Right lobe of liver (tissue), 6 donors: ENCODE measurements at regions not wholly inside any gene's neighbourhood (a gene's known extent, or its start where the extent isn't known, plus 50 kb on each side); places are given as distances from the start of the nearest gene placed in this dataset.

Experiments
- ATAC-seq, 4 donors: fragments of 200-7000 bp; cut with Tn5 transposase; one replicate each; pipeline ENCODE4 v1.9.1; 2020; ENCODE audit warnings: mild to moderate bottlenecking in 4 of 4, moderate library complexity in 4 of 4
- DNase-seq, 3 donors: peaks; one replicate each; pipeline ENCODE4 v3.0.0-alpha.2; 2020
- H3K27ac ChIP-seq, 3 donors: fragments of 200-600 bp; one replicate each; pipeline ENCODE4 v1.8.0; 2022
- H3K27me3 ChIP-seq, 2 donors: fragments of 200-600 bp; one replicate each; pipeline ENCODE4 v1.8.0; 2022
- H3K36me3 ChIP-seq, 4 donors: fragments of 200-600 bp; sonication (generic) in 1 of 4; one replicate each; pipeline versions ENCODE4 v1.5.1 to v1.8.0; 2017 to 2022; ENCODE audit warnings: control low read depth in 1 of 4
- H3K4me1 ChIP-seq, 4 donors: fragments of 200-600 bp; sonication (generic) in 1 of 4; one replicate each; pipeline versions ENCODE4 v1.5.1 to v1.8.0; 2017 to 2022; ENCODE audit warnings: control low read depth in 1 of 4
- H3K4me3 ChIP-seq, 3 donors: fragments of 200-600 bp; one replicate each; pipeline ENCODE4 v1.8.0; 2022
- H3K9me3 ChIP-seq, 4 donors: fragments of 200-600 bp; sonication (generic) in 1 of 4; one replicate each; pipeline versions ENCODE4 v1.5.1 to v1.8.0; 2017 to 2022; ENCODE audit warnings: control low read depth in 1 of 4
- POLR2A ChIP-seq: fragments of 450-650 bp; IDR thresholded peaks from one replicate; pipeline ENCODE4 v1.6.1; 2017; ENCODE audit warnings: antibody characterized with exemption, mild to moderate bottlenecking
- WGBS: methylation state at CpG from one replicate; pipeline ENCODE4 v1.1.6; 2018; ENCODE audit warnings: low coverage, low lambda C conversion rate; ENCODE audit not compliant: insufficient coverage; ENCODE audit errors: missing lambda C conversion rate; 5-methylcytosine and 5-hydroxymethylcytosine counted together
- intact Hi-C, 2 donors: fragments of 100-400 bp; cut with DNase I; formaldehyde crosslinking; loops; one replicate each; pipeline versions ENCODE4 v1.11.2 to v1.14.1; 2022
- TF ChIP-seq, protein P1 (sequence below), 4 donors: fragments of 200-600 bp in 3 of 4; fragments of 450-650 bp in 1 of 4; IDR thresholded peaks; one replicate each; pipeline versions ENCODE4 v1.5.1 to v1.8.0; 2016 to 2022; ENCODE audit warnings: antibody characterized with exemption in 4 of 4, mild to moderate bottlenecking in 2 of 4
- donor health status: DM: no; HTN: yes; CAD: no.
- donor health status: DM: no; HTN: no; CAD: no.
- donor health status: DM: no; HTN: no; CAD: no.
- donor health status: DM: no; HTN: yes; CAD: no.
- donor health status: DM: no; HTN: yes; CAD: no.

DNA sequence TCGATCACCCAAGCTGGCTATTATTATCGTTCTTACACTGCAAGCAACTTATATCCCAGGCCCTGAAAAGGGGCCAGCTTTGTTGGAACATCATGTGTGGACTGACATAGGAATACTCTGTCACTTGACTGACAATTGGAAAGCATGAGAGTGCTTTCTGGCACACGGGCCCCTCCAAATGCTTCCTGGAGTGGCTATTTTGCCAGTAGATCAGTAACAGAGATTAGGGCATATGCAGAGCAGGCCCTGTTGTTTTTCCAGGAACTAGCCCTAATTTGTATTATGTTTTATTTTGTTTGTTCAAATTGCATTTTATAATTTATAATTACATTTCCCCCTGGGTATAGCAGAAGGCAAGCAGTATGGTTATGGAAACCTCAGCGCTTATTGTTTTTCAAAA lies 170.1 kb upstream of the FRMD6 start:
- TF ChIP-seq, protein P1, sequence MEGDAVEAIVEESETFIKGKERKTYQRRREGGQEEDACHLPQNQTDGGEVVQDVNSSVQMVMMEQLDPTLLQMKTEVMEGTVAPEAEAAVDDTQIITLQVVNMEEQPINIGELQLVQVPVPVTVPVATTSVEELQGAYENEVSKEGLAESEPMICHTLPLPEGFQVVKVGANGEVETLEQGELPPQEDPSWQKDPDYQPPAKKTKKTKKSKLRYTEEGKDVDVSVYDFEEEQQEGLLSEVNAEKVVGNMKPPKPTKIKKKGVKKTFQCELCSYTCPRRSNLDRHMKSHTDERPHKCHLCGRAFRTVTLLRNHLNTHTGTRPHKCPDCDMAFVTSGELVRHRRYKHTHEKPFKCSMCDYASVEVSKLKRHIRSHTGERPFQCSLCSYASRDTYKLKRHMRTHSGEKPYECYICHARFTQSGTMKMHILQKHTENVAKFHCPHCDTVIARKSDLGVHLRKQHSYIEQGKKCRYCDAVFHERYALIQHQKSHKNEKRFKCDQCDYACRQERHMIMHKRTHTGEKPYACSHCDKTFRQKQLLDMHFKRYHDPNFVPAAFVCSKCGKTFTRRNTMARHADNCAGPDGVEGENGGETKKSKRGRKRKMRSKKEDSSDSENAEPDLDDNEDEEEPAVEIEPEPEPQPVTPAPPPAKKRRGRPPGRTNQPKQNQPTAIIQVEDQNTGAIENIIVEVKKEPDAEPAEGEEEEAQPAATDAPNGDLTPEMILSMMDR (IDR thresholded peaks at IDR 0.05), result no peak
- TF ChIP-seq POLR2A, result no peak
- Histone ChIP-seq H3K27ac (no peak overlapping the region), H3K36me3 (no peaks in the 10 kb centered on the region), H3K4me1 (no peaks in the 10 kb centered on the region), H3K27me3 (no peaks in the 10 kb centered on the region), H3K9me3 (no peaks in the 10 kb centered on the region), H3K4me3 (no peak overlapping the region)
- 87% methylated on average over 4 of the region's 4 CpGs for WGBS
- DNase-seq (no peak), ATAC-seq (no peak)
- intact Hi-C loops, result no loop called here

DNA sequence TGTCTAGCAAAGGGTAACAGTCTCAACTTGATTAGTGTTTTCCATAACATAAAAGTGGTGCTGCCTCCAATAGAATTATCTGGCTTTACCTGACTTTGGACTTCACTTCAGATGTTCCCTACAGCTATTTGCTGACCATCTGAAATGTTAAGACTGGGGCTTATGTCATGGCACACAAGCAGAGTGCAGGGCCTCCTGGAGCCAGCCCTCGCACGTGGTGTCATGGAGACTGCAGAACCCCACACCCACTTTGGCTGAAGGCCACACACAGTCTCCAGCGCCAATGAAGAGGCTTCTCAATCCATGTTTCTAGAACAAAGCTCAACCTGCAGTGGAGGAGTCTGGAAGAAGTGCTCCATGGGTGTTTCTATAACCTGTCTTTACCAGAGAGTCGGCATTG lies 169.6 kb upstream of the FRMD6 start:
- H3K9me3 ChIP-seq, result no peaks in the 10 kb centered on the region
- ATAC-seq (no peak), DNase-seq (no peak)
- H3K27me3 ChIP-seq, result no peaks in the 10 kb centered on the region
- no peak overlapping the region for H3K4me3 ChIP-seq
- TF ChIP-seq POLR2A, result no peak
- TF ChIP-seq, protein P1 (IDR thresholded peaks at IDR 0.05), result no peak
- intact Hi-C loops, result no loop called here
- H3K36me3 ChIP-seq, result no peaks in the 10 kb centered on the region
- 89% methylated on average over 4 of the region's 4 CpGs for WGBS
- H3K4me1 ChIP-seq, result no peaks in the 10 kb centered on the region
- H3K27ac ChIP-seq, result no peak overlapping the region

DNA sequence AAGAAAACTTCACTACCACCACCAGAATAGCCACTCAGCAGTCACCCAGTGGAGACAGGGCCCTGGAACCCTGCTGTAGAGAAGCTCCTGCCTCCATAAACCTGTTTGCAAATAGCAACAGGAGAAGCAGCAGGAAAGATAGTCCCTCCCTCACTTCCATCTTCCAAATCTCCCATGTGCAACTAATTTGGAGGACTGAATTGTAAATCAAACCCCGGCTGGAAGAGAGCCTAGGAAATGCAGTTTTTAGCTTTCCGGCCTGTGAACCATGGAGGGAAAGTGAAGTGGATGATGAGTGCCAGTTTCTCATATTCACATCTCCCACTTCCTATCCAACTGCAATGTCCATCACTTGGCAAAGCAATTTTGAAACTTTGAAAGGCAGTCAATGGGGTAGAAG lies 167.2 kb upstream of the FRMD6 start:
- no peaks in the 10 kb centered on the region for H3K36me3 ChIP-seq
- intact Hi-C loops, result no loop called here
- no peak for TF ChIP-seq POLR2A
- TF ChIP-seq, protein P1 (IDR thresholded peaks at IDR 0.05), result no peak
- H3K9me3 ChIP-seq, result no peaks in the 10 kb centered on the region
- H3K27ac ChIP-seq, result no peak overlapping the region
- DNase-seq (no peak), ATAC-seq (no peak)
- no peaks in the 10 kb centered on the region for H3K27me3 ChIP-seq
- WGBS, result 100% methylated on average over 2 of the region's 2 CpGs
- no peaks in the 10 kb centered on the region for H3K4me1 ChIP-seq
- no peak overlapping the region for H3K4me3 ChIP-seq

DNA sequence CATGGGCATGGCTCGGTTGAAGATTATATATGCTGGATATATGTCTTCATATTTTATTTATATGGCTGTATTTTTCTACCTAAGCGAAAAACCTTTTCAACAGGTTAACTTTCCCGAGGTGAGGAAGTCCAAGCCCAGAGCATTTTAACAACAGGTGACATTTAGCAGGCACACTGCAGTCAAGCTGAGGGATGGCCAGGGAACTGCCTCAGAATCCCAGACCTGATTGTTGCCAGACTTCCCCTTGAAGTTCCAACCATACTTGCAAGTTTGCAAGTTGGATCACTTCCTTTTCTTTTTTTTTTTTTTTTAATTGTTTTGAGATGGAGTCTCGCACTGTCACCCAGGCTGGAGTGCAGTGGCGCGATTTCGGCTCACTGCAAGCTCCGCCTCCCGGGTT lies 166.0 kb upstream of the FRMD6 start:
- Histone ChIP-seq H3K9me3 (no peaks in the 10 kb centered on the region), H3K4me3 (no peak overlapping the region), H3K27me3 (no peaks in the 10 kb centered on the region), H3K4me1 (no peaks in the 10 kb centered on the region), H3K36me3 (no peaks in the 10 kb centered on the region), H3K27ac (no peak overlapping the region)
- no peak for ATAC-seq
- intact Hi-C loops, result no loop called here
- DNase-seq, result no peak
- WGBS, result 92% methylated on average over 9 of the region's 9 CpGs
- no peak for TF ChIP-seq POLR2A

DNA sequence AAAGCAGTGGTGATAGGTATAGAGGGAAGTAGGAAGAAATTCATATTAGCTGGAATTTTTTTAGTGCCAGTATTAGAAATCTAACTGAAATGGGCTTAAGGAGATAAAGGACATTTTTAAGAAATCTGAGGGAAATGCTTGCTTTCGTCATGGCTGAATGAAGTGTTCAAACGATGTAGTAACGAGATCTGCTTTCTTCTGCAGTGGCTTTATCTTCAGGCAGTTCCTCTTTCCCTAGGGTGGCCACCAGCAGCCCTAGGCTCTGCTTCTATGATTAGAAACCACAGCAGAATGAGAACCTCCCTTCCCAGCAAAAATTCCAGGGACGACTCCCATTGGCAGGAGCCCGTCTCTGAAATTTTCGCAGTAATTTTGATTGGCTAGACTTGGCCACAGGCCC lies 163.9 kb upstream of the FRMD6 start:
- intact Hi-C loops, result no loop called here
- no peaks in the 10 kb centered on the region for H3K27me3 ChIP-seq
- H3K27ac ChIP-seq, result no peak overlapping the region
- no peak for TF ChIP-seq POLR2A
- TF ChIP-seq, protein P1 (IDR thresholded peaks at IDR 0.05), result no peak
- no peaks in the 10 kb centered on the region for H3K36me3 ChIP-seq
- ATAC-seq (no peak), DNase-seq (no peak)
- no peaks in the 10 kb centered on the region for H3K4me1 ChIP-seq
- WGBS, result 76% methylated on average over 6 of the region's 6 CpGs
- H3K4me3 ChIP-seq, result no peak overlapping the region
- H3K9me3 ChIP-seq, result no peaks in the 10 kb centered on the region
